ENCODE measurements at regions not wholly inside any gene's neighbourhood (a gene's known extent, or its start where the extent isn't known, plus 50 kb on each side); places are given as distances from the start of the nearest gene placed in this dataset.
A peak's percentile ranks its signal among the peaks of the same experiment; 100 is the strongest.
"Not testable (repeated sequence)": the region's sequence is repeated elsewhere in the genome, so short reads cannot be mapped to it uniquely, and the experiment has no call there.

GRCh38 chr2:145789636-145790035 is 1269.7 kb upstream of the ZEB2 start:
- no peak for DNase-seq (ENCODE audit: low spot score)

- DNase-seq (ENCODE audit: low spot score), result not testable (repeated sequence)
Observed at GRCh38 chr2:145787597-145788361, 1267.9 kb upstream of the ZEB2 start.

GRCh38 chr2:145782607-145783006 is 1262.7 kb upstream of the ZEB2 start:
- DNase-seq (ENCODE audit: low spot score), result not testable (repeated sequence)

GRCh38 chr2:145777914-145778313 is 1258.0 kb upstream of the ZEB2 start:
- DNase-seq (ENCODE audit: low spot score), result no peak

- no peak for DNase-seq (ENCODE audit: low spot score)
Observed at GRCh38 chr2:145777297-145777696, 1257.4 kb upstream of the ZEB2 start.

GRCh38 chr2:145775591-145775990 is 1255.7 kb upstream of the ZEB2 start:
- DNase-seq (ENCODE audit: low spot score), result no peak

DNA sequence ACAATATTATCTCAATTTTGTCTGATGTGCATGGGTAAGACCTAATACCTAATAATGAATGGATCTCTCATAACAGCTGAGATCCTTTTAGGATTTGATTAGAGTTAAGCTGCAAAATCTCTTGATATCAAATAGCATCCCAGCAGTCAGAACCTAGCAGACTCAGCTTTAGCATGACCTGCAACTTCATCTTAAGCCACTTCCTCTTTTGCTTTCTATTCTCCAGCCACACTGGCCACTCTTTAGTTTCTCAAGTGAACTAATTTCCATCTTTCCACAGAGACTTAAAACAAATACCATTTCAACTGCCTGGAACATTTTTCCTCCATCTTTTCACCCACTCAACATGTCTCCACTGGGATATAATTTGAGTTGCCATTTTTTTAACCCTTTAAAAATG is 1251.6 kb upstream of the ZEB2 start:
- DNase-seq (ENCODE audit: low spot score), result no peak

DNA sequence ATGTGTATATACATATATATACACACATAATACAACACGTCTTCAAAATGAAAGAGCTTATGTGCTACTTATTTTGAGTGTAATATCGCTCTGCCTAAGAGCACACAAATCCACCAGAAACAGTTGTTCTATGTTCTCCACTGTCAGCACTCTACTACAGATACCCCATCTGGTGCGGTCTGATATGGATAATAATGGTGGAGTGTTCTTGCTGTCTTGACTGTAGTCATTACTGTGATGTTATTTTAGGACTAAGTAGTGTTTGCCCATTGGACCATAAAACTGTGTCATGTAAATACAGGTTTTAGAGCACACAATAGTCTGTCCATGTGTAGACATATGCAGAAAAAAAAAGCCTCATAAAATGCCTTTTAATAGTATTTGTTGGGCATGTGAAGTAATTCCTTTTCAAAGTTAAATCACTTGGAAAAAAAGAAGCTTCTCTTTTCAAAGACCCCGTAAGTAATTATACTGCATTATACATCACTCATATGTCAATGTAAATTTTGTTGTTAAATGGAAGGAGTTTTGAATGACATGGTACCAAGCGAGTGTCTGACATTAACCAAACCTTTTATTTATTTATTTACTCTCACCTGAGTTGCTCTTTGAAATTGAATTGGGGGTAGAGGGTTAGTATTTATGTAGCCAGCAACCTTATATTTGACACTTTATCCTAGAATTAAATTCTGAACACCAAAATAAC is 1249.2 kb upstream of the ZEB2 start:
- DNase-seq (ENCODE audit: low spot score), result no peak

DNA sequence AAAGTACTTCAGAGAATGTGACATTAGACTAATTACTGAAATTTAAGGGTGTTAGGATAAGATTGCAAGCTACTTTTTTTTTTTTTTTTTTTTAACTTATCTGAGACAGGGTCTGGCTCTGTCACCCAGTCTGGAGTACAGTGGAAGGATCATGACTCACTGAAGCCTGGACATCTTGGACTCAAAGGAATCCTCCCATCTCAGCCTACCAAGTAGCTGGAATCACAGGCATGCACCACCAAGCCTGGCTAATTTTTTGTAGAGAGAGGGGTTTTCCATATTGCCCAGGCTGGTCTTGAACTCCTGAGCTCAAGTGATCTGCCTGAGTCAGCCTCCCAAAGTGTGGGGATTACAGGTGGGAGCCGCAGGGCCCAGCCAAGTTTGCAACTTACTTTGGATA is 1246.0 kb upstream of the ZEB2 start:
- DNase-seq (ENCODE audit: low spot score), result no peak

GRCh38 chr2:145764631-145765030 is 1244.7 kb upstream of the ZEB2 start:
- DNase-seq (ENCODE audit: low spot score), result no peak

DNA sequence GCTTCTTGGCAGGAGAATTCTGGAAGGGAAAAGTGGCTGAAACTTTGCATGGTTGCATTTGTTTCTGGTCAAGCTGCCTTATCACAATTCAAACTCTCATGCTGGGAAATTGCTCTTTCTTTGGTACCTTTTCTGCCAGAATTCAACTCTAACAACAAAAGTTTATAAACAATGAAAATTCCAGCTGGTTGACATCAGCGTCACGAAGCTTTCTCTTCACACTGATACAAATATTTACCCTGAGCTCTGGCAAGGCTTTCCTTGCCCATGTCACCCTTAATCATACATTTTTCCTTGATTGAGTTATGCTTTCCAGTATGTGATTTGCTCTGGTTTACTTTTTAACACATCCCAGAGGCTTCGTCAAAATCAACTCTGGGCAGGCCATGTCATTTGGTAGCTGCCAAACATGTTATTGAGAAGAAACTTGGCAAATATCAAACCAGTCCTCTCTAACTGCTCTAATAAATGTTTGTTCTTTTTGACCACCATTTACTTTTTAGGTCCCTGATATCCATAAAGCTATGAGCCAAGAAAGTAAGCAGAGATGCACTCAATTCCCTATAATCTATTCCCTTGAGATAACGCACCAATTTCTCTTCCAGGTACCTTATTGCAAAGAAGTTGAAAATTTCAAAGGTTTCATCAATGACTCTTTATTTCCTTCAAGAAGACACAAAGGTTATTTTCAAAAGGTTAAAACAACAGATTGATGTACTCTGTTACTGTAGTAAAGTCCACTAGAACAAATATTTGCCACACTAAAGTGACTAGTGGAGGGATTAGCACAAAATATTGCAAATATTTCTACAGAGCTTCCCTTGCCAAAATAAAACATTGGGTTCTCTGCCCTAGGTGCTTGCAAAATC is 1241.1 kb upstream of the ZEB2 start:
- DNase-seq (ENCODE audit: low spot score), result peak; percentile 31

- no peak for DNase-seq (ENCODE audit: low spot score)
Observed at GRCh38 chr2:145759228-145759915, 1239.5 kb upstream of the ZEB2 start.

DNA sequence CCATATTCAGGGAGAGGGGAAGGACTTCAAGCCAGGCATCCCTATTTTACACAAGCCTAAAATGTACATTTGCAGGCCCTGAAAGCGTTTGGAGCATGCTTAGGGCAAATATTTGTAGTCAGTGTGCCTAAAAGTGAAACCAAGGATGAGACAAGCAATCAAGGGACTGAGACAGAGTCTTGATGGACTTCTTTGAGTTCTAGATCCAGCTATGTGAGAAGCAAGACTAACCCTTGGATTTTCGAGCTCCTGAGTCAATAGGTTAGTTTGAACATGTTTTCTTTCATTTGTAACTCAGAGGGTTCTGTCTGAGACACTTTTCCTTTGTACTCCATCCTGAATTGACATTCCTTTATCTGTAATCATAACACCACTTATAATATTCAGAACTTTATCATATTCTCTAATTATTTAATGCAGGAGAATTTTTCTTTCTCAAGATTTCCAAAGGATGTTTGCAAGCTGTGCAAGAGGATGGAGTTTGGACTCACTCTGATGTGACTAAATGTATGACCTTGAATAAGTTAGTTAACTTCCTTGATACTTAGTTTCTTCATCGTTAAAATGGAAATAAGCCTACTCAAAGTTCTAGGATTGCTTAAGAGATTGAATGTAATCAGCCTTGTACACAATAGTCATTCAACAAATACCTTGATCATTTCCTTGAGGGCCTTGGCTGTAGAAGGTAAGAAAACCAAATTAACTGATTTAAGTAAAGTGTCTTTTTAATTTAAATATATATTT is 1237.8 kb upstream of the ZEB2 start:
- DNase-seq (ENCODE audit: low spot score), result no peak

DNA sequence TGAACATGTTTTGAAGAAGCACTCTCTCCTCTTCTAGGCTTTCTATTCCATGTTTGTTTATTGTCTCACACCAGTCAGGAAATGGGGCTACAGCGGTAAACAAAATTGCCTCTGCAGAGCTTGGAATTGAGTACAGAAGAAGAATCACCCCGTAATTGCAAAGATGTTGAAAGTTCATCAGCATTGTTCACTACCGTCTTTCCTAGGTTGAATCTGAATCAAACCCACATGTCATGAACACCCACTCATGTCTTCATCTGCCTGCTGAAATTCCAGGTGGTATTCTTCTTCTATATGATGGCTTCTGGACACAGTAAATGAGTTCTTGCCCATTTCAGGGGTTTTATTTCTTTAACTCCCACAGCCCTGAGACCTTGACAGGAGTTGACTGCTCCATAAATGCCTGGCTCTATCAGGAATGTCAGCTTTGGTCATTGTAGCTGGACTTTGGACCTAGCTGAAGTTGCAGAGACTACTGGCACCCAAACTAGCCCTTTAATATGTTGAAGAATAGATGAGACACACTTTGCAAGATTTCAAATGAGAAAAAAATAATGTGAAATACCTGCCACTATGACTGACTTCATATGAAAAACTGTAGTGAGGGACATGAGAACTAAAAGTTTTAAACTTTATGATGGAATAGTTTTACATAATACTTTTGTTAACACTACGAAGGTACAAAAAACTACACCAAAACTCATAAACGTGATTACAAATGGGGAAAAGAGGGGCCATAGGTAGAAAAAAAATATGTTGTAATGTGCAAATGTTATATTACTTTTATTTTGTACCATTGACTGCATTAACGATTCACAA is 1235.3 kb upstream of the ZEB2 start:
- no peak for DNase-seq (ENCODE audit: low spot score)

DNA sequence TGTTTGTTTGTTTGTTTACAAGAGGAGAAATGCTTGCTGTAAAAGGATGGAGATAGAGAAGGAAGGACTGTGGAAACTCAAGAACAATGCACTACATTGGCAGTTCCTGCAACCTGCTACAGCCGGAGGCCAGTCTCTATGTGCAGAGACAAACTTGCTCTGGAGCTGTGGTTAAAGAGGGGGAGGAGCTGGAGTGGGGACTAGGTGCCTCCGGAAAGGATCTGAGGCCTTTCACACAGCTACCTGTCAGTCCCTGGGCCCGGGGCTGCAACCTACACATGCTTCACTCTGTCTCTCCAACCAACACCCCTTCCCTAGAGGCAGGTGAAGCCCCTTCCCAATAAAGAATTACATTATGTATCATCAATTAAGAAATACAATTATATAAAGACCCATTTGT is 1234.0 kb upstream of the ZEB2 start:
- DNase-seq (ENCODE audit: low spot score), result no peak

GRCh38 chr2:145753041-145753608 is 1233.2 kb upstream of the ZEB2 start:
- DNase-seq (ENCODE audit: low spot score), result no peak

- DNase-seq (ENCODE audit: low spot score), result peak; percentile 67
Observed at GRCh38 chr2:145752091-145752806, 1232.3 kb upstream of the ZEB2 start.

DNA sequence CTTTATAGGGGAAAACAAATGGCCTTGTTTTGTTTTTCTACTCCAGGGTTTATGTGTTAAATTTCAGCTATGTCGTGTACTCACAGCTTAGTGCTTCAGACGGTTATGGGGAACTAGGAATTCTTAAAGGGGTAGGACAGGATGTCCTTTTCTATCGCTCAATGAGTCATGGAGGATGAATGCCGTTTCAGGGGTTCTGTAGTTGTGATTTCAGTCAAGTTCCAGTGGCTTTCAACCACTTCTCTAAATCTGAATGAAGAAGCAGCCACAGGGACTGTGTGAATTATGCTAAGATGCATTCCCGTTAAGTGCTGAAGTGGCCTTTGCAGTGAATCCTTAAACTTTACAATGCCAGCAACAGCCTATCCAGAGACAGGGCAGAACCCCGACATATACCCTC is 1231.7 kb upstream of the ZEB2 start:
- peak; percentile 60 for DNase-seq (ENCODE audit: low spot score)

GRCh38 chr2:145751155-145751554 is 1231.2 kb upstream of the ZEB2 start:
- DNase-seq (ENCODE audit: low spot score), result no peak

Measured in kidney capillary endothelial cell (primary cell).